Activated CD4-positive, alpha-beta memory T cell treated with anti-CD3 and anti-CD28 coated beads for 36 hours (primary cell): ENCODE measurements at regions not wholly inside any gene's neighbourhood (a gene's known extent, or its start where the extent isn't known, plus 50 kb on each side); places are given as distances from the start of the nearest gene placed in this dataset.

ENCODE experiments used
- CTCF ChIA-PET: fragments of 350-600 bp; sonication (Branson Sonifier 250); formaldehyde crosslinking; loops from one replicate; lab custom pipeline; 2021; ENCODE audit warnings: antibody characterized with exemption, inconsistent platforms; lab: Charles Lee
- POLR2A ChIA-PET: fragments of 350-600 bp; sonication (Branson Sonifier 250); formaldehyde crosslinking; loops from one replicate; lab custom pipeline; 2021; ENCODE audit warnings: antibody characterized with exemption; lab: Charles Lee
- DNase-seq: peaks from one replicate; pipeline ENCODE4 v3.0.0-alpha.2; 2020
- H3K27ac Mint-ChIP-seq: one replicate; pipeline ENCODE4 v1.8.0; 2021; ENCODE audit warnings: mixed read lengths
- H3K27me3 Mint-ChIP-seq: one replicate; pipeline ENCODE4 v1.8.0; 2021; ENCODE audit warnings: mixed read lengths
- H3K36me3 Mint-ChIP-seq: one replicate; pipeline ENCODE4 v1.8.0; 2021; ENCODE audit warnings: mixed read lengths
- H3K4me1 Mint-ChIP-seq: one replicate; pipeline ENCODE4 v1.8.0; 2021; ENCODE audit warnings: low read depth, mixed read lengths
- H3K4me3 Mint-ChIP-seq: one replicate; pipeline ENCODE4 v1.8.0; 2021; ENCODE audit warnings: mild to moderate bottlenecking, mixed read lengths
- H3K9me3 Mint-ChIP-seq: one replicate; pipeline ENCODE4 v1.8.0; 2021; ENCODE audit warnings: mixed read lengths
- intact Hi-C: fragments of 100-400 bp; cut with micrococcal nuclease; formaldehyde crosslinking; loops from one replicate; pipeline ENCODE4 v1.15.1; 2023

GRCh38 chr1:201754353-201754752 lies 74.6 kb upstream of the IPO9 start:
- H3K27ac Mint-ChIP-seq = no peak overlapping the region
- no peak overlapping the region for H3K4me3 Mint-ChIP-seq
- no peaks in the 10 kb centered on the region for H3K36me3 Mint-ChIP-seq
- POLR2A ChIA-PET = no interaction called here
- CTCF ChIA-PET = no interaction called here
- peaks cover 18% of the 10 kb centered on the region for H3K4me1 Mint-ChIP-seq
- no peaks in the 10 kb centered on the region for H3K9me3 Mint-ChIP-seq
- intact Hi-C loops = no loop called here
- peaks cover 3% of the 10 kb centered on the region for H3K27me3 Mint-ChIP-seq
- DNase-seq = no peak

DNA sequence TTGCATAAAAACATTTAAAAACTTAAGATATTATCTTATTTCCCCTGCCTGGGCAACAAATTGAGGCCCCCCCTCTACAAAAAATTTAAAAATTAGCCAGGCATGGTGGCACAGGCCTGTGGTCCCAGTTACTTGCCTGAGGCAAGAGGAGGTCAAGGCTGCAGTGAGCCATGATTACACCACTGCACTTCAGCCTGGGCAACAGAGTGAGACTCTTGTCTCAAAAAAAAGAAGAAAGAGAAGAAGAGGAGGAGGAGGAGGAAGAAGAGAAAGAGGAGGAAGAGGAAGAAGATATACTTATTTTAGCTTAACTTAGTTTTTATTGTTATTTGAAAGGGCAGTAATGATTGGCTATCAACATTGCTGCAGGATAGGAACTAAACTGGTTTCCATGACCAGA lies 73.8 kb upstream of the IPO9 start:
- H3K4me3 Mint-ChIP-seq = no peak overlapping the region
- no peak overlapping the region for H3K27ac Mint-ChIP-seq
- H3K27me3 Mint-ChIP-seq = peaks cover 3% of the 10 kb centered on the region
- H3K36me3 Mint-ChIP-seq = no peaks in the 10 kb centered on the region
- ChIA-PET POLR2A (interaction anchor here (0.6 kb wide), 1 partner anchor 76 kb away, joined by 3 read pairs; no protein-coding TSS in a partner anchor), CTCF (no interaction called here)
- peaks cover 13% of the 10 kb centered on the region for H3K4me1 Mint-ChIP-seq
- intact Hi-C loops = no loop called here
- no peak for DNase-seq
- H3K9me3 Mint-ChIP-seq = no peaks in the 10 kb centered on the region

- no peak for DNase-seq
- Mint-ChIP-seq H3K4me3 (no peak overlapping the region), H3K27me3 (peaks cover 3% of the 10 kb centered on the region), H3K27ac (no peak overlapping the region), H3K9me3 (no peaks in the 10 kb centered on the region), H3K36me3 (no peaks in the 10 kb centered on the region), H3K4me1 (peaks cover 5% of the 10 kb centered on the region)
- intact Hi-C loops = no loop called here
- ChIA-PET POLR2A (no interaction called here), CTCF (no interaction called here)
Observed at GRCh38 chr1:201756406-201756805, 72.6 kb upstream of the IPO9 start.

- no peaks in the 10 kb centered on the region for H3K9me3 Mint-ChIP-seq
- CTCF ChIA-PET = interaction anchor here (0.8 to 1.3 kb wide), 3 partner anchors 35 to 49 kb away, joined by 3 read pairs; no protein-coding TSS in a partner anchor
Observed at GRCh38 chr1:201758499-201759050, 70.4 kb upstream of the IPO9 start.

DNA sequence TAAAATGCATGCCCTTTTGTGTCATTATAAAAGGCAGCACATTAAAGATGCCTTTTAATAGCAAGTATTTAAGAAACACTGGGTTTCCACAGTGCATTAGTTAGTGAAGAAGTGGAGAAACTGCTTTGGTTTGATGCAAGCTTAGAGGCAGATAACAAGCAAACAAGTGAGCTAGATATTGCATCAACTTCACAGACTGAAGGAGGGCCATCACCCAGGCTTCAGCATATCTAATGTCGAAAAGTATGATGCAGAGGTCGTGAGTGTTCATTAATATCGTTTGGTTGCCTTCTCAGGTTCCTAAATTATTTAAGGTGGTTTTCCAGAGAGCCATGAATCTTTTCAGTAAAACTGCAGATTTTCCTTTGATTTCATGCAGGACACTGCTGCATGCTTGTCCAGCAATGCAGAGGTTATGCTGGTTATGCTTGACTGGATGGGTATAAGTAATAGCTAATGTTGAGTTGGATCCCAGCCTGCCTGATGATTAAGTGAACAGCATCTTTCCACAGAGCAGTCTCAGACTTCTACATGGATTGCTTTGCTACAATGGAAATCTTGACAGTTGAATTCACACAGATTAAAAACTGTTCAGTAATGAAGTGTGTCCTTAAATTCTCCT lies 69.7 kb upstream of the IPO9 start:
- Mint-ChIP-seq H3K4me3 (no peak overlapping the region), H3K4me1 (peaks cover 5% of the 10 kb centered on the region), H3K9me3 (no peaks in the 10 kb centered on the region), H3K36me3 (no peaks in the 10 kb centered on the region), H3K27ac (no peak overlapping the region), H3K27me3 (peaks cover 3% of the 10 kb centered on the region)
- no peak for DNase-seq
- ChIA-PET CTCF (interaction anchor here (0.8 to 0.9 kb wide), 2 partner anchors 34 to 50 kb away, joined by 3 read pairs; no protein-coding TSS in a partner anchor), POLR2A (no interaction called here)
- intact Hi-C loops = no loop called here

More at GRCh38 chr1:201758499-201759050, 70.4 kb upstream of the IPO9 start:
- H3K4me1 Mint-ChIP-seq = peaks cover 5% of the 10 kb centered on the region
- no peaks in the 10 kb centered on the region for H3K36me3 Mint-ChIP-seq
- H3K27ac Mint-ChIP-seq = no peak overlapping the region
- POLR2A ChIA-PET = no interaction called here
- H3K4me3 Mint-ChIP-seq = no peak overlapping the region
- DNase-seq = no peak
- intact Hi-C loops = no loop called here
- peaks cover 3% of the 10 kb centered on the region for H3K27me3 Mint-ChIP-seq

DNA sequence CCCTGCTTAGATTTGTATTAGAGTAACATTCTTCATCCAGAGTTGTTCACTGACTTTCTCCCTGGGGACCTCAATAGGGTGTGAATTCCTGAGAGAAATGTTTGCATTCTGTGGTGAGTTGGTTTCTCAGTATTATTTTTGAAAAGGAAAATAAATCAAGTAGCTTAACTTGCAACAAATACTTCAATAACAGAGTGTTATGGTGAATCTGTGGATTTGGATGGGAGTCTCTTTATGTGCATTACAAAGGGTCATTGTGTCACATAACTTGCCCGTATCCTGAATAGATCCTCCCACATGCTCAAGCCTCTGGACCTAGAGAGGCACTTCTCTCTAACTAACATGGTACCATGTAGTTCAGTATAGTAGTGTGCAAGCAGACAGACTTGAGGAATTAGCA lies 68.4 kb upstream of the IPO9 start:
- ChIA-PET POLR2A (no interaction called here), CTCF (interaction anchor here (1.1 kb wide), 1 partner anchor 51 kb away, joined by 3 read pairs; no protein-coding TSS in a partner anchor)
- intact Hi-C loops = no loop called here
- Mint-ChIP-seq H3K27ac (no peak overlapping the region), H3K9me3 (no peaks in the 10 kb centered on the region), H3K27me3 (peaks cover under 1% of the 10 kb centered on the region), H3K36me3 (no peaks in the 10 kb centered on the region), H3K4me1 (peaks cover 5% of the 10 kb centered on the region), H3K4me3 (no peak overlapping the region)
- DNase-seq = no peak

DNA sequence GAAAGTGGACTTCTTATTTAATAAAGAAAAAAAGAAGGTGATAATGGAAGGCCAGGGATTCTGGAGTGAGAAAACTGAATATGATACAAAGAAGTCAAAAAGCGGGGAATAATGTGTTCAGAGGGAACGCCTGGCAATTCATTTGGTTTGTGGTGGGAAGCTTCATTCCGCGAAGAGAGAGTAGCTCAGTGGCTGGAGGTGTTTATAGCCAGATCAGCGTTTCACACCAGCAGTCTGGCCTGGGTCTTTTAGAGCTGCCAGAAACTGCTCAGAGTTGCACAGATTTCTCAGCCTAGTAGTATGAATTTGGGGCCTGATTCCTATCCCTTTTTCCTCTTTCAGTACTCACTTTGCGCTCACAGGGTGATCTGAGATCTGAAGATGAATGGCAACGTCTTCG lies 67.8 kb upstream of the IPO9 start:
- Mint-ChIP-seq H3K4me1 (peaks cover 5% of the 10 kb centered on the region), H3K9me3 (no peaks in the 10 kb centered on the region), H3K27me3 (no peaks in the 10 kb centered on the region), H3K27ac (no peak overlapping the region), H3K36me3 (no peaks in the 10 kb centered on the region), H3K4me3 (no peak overlapping the region)
- CTCF ChIA-PET = interaction anchor here (1.1 kb wide), 1 partner anchor 51 kb away, joined by 3 read pairs; no protein-coding TSS in a partner anchor
- intact Hi-C loops = no loop called here
- POLR2A ChIA-PET = no interaction called here
- DNase-seq = no peak

- Mint-ChIP-seq H3K27me3 (no peaks in the 10 kb centered on the region), H3K4me1 (peaks cover 3% of the 10 kb centered on the region), H3K9me3 (no peaks in the 10 kb centered on the region), H3K4me3 (no peak overlapping the region), H3K27ac (no peak overlapping the region), H3K36me3 (no peaks in the 10 kb centered on the region)
- DNase-seq = no peak
- intact Hi-C loops = no loop called here
- CTCF ChIA-PET = interaction anchor here (1.2 kb wide), 1 partner anchor 29 kb away, joined by 3 read pairs; no protein-coding TSS in a partner anchor
- POLR2A ChIA-PET = no interaction called here
Observed at GRCh38 chr1:201761871-201762270, 67.1 kb upstream of the IPO9 start.

- no peak for DNase-seq
- intact Hi-C loops = no loop called here
- Mint-ChIP-seq H3K9me3 (no peaks in the 10 kb centered on the region), H3K4me3 (no peak overlapping the region), H3K27me3 (no peaks in the 10 kb centered on the region), H3K36me3 (no peaks in the 10 kb centered on the region), H3K4me1 (no peaks in the 10 kb centered on the region), H3K27ac (no peak overlapping the region)
- ChIA-PET CTCF (interaction anchor here (1.2 kb wide), 1 partner anchor 28 kb away, joined by 3 read pairs; no protein-coding TSS in a partner anchor), POLR2A (no interaction called here)
Observed at GRCh38 chr1:201762381-201762780, 66.6 kb upstream of the IPO9 start.

DNA sequence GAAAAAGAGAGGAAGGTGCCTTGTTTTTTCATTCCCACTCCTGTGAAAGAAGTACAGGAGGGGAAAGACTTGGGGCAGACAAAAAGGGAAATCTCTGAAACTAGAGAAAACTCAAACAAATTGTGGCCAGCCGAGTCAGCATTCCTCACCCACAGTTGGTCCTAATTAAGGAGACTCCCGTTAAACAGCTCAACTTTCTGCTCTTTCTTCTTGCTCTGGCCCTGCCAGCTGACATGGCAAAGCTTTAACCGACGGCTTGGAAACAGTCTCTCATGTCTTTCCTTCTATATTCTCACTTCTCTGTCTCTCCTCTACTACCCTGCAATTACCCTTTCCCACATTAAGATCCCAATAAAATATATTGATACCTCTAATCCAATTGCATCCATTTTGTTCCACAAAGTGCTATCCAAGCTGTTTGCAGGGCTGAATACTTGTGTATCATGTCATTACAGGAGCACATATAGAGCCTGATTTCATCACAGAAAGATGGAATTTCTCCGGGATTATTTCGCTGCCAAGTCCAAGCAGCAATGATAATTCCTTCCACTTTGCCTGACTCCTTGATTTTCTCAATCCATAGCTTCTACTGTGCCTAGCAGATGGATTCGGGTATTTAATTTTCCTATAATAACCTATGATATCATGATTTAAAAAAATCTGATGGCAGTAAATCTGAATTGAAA lies 65.4 kb upstream of the IPO9 start:
- Mint-ChIP-seq H3K4me3 (no peak overlapping the region), H3K27ac (no peak overlapping the region), H3K9me3 (no peaks in the 10 kb centered on the region), H3K4me1 (no peaks in the 10 kb centered on the region), H3K36me3 (no peaks in the 10 kb centered on the region), H3K27me3 (no peaks in the 10 kb centered on the region)
- POLR2A ChIA-PET = no interaction called here
- CTCF ChIA-PET = no interaction called here
- intact Hi-C loops = no loop called here
- DNase-seq = no peak

GRCh38 chr1:201764166-201764565 lies 64.8 kb upstream of the IPO9 start:
- H3K27ac Mint-ChIP-seq = no peak overlapping the region
- no peak for DNase-seq
- no peaks in the 10 kb centered on the region for H3K4me1 Mint-ChIP-seq
- ChIA-PET CTCF (no interaction called here), POLR2A (no interaction called here)
- no peaks in the 10 kb centered on the region for H3K9me3 Mint-ChIP-seq
- no peaks in the 10 kb centered on the region for H3K27me3 Mint-ChIP-seq
- intact Hi-C loops = no loop called here
- no peaks in the 10 kb centered on the region for H3K36me3 Mint-ChIP-seq
- no peak overlapping the region for H3K4me3 Mint-ChIP-seq

DNA sequence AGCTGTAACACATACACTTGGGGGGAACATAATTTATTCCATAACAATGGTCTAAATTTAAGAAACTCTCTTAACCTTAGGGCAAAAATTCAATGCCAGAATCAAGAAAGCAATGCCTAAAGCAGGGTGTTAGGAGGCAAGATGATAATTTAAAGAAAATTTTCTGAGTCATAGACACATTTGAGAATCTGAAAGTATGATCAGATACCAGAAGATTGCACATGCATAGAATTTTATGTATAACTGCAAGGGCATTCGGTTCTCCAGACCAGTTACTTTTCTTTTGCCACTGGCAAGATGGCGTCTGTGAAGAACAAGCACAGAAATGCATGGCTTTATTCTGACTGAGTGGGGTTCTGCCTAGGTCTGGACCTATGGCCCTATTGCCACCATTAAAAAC lies 64.4 kb upstream of the IPO9 start:
- ChIA-PET CTCF (interaction anchor here (0.6 kb wide), 1 partner anchor 31 kb away, joined by 5 read pairs; no protein-coding TSS in a partner anchor), POLR2A (no interaction called here)
- H3K4me1 Mint-ChIP-seq = no peaks in the 10 kb centered on the region
- no peak overlapping the region for H3K4me3 Mint-ChIP-seq
- H3K27me3 Mint-ChIP-seq = no peaks in the 10 kb centered on the region
- no peak overlapping the region for H3K27ac Mint-ChIP-seq
- no peaks in the 10 kb centered on the region for H3K36me3 Mint-ChIP-seq
- intact Hi-C loops = no loop called here
- no peak for DNase-seq
- H3K9me3 Mint-ChIP-seq = no peaks in the 10 kb centered on the region
